GM18508 (cell line): ENCODE measurements at regions not wholly inside any gene's neighbourhood (a gene's known extent, or its start where the extent isn't known, plus 50 kb on each side); places are given as distances from the start of the nearest gene placed in this dataset.
"Not testable (repeated sequence)": the region's sequence is repeated elsewhere in the genome, so short reads cannot be mapped to it uniquely, and the experiment has no call there.

Experiments used
- ATAC-seq: cut with Tn5 transposase; IDR thresholded peaks from one replicate; pipeline ENCODE4 v1.9.1; 2021; ENCODE audit warnings: moderate number of reproducible peaks; ENCODE audit not compliant: insufficient read depth, unreplicated experiment

DNA sequence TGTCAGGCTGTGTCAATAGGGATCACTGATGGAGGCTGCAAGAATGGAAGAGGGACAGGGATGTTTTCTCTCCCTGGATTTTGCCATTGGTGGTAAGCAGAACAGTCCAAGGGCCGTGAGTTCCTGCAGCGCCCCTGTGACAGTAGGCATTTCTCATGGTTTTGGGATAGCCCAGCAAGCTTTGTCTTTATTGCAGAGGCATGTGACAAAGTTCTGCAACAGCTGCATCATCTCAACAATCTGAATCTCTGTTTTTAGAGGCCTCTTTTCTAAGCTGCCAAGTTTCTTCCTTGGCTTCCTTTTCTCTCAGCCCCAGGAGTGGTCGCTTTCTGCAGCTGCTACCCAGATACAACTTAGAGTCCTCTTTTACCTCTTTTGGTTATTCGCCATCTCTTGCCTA lies 95.7 kb upstream of the TSHZ3 start:
- no peak for ATAC-seq

DNA sequence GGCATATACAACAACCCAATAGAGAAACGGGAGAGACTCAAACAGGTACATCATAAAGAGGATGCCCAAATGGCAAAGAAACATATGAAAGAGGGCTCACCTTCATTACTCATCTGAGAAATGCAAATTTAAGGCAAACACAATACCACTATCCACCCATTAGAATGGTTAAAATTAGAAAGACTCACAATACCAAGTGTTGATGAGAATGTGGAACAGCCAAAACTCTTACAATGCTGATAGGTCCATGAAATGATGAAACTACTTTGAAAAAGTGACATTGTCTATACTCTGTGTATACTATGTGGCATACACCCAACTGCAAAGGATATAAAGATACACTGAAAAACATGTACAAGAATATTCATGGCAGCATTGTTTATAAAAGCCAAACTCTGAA lies 96.2 kb upstream of the TSHZ3 start:
- no peak for ATAC-seq

DNA sequence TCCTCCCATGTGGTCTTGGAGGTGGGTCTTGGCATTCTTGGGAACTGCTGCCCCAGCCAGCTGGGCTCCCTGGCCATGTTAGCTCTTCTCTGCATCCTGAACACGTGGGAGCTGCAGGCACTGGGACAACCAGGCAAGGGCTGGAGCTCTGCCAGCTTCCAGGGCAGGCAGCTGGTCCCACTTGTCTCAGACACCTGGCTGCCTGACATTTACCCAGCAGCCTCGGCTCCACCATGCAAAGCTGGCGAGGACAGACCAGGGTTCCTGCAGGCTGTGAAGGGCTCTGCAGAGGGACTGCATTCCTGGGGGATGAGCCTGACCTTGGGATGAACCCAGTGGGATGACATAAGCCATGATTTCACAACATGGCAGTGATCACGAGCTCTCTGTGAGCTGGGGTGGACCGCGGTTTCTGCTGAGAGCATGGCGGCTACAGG lies 99.0 kb upstream of the TSHZ3 start:
- no peak for ATAC-seq

DNA sequence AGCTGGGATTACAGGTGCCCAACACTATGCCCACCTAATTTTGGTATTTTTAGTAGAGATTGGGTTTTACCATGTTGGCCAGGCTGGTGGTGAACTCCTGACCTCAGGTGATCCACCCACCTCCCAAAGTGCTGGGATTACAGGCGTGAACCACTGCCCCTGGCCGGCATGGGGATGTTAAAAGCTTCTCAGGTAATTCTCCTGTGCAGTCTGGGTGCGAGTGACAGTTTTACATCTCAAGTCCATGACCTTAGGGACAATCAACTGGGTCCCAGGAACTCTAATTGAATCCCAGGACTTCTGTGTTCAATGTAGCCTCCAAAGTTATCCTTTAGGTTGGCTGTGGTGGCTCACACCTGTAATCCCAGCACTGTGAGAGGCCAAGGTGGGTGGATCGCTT lies 100.1 kb upstream of the TSHZ3 start:
- ATAC-seq = no peak

DNA sequence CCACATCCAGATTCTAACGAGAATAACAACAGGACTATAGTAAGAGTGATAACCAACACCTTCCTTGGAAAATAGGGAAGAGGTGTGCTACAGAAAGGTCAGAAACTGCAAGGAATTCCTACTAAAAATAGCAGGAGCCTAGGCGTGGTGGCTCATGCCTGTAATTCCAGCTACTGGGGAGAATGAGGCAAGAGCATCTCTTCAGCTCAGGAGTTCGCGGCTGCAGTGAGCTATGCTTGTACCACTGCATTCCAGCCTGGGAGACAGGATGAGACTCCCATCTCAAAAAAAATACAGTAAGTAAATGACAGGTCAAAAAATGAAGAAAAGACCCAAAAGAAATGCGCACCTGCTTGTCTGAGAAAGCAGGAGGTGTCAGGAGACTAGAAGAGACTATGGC lies 101.5 kb upstream of the TSHZ3 start:
- ATAC-seq = no peak

DNA sequence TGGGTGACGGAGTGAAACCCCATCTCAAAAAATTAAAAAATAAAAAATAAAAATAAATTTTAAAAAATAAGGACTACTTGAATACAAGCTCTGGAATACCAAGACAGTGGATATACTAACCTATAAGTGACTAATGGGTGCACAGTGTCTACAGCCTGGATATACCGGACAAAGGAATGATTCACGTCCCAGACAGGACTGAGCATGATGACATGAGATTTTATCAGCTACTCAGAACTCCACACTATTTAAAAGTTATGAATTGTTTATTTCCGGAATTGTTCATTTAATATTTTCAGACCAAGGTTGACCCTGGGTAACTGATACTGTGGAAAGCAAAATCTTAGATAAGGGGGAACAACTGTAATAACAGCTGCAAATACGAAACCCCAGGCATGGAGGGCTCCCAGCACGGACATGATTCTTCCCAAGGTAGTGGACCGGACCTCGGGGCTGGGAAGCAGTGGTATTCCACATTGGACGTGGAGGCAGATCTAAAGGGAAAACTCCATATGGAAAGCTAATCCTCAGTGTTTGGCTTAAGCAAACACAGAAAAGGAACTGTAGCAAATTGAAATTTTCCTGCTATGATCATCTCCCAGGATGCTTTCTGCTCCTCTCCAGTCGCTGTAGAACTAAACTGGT lies 102.6 kb upstream of the TSHZ3 start:
- ATAC-seq = no peak

DNA sequence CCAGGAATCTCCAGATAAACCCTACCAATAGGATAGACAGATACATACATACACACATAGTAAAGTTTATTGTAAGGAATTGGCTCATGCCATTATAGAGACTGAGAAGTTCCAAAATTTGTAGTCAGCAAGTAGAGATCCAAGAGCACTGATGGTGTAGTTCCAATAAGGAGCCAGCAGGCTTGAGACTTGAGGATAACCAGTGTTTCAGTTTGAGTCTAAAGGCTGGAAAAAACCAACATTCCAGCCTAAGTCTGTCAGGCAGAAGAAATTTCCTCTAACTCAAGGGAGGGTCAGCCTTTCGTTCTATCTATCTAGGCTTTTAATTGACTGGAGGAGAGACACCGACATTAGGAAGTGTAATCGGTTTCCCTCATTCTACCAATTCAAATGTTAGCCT lies 110.2 kb upstream of the TSHZ3 start:
- ATAC-seq = no peak

DNA sequence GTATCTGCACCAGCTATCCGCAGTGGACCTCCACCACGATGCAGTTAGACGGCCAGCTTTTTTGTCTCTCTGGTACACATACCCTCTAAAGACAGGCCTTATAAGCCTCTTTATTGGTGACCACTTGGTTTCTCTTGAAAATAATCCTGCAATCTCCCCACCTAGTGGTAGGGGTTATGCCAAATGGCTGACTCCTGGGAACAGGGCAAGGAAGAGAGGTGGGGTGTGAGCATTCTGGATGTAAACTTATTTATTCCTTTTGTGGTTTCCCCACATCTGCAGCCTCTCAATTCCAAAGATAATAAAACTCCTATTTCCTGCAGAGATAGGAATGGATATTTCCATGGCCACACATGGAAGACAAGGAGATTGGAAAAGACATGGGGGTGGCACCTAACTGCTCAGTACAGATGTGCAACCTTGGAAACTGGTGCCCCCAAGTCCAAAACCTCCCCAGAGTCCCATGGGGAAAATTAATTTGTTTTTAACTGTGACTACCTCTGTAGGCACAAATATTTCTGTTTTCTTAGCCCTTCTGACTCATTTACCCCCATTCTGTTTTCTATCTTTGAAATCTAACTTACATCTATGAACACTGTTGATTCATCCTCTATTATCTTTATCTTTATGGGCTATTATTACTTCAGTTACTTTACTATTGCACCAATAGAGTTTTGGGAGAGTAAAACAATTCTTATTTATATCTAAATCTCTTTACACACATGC lies 112.7 kb upstream of the TSHZ3 start:
- ATAC-seq = no peak

DNA sequence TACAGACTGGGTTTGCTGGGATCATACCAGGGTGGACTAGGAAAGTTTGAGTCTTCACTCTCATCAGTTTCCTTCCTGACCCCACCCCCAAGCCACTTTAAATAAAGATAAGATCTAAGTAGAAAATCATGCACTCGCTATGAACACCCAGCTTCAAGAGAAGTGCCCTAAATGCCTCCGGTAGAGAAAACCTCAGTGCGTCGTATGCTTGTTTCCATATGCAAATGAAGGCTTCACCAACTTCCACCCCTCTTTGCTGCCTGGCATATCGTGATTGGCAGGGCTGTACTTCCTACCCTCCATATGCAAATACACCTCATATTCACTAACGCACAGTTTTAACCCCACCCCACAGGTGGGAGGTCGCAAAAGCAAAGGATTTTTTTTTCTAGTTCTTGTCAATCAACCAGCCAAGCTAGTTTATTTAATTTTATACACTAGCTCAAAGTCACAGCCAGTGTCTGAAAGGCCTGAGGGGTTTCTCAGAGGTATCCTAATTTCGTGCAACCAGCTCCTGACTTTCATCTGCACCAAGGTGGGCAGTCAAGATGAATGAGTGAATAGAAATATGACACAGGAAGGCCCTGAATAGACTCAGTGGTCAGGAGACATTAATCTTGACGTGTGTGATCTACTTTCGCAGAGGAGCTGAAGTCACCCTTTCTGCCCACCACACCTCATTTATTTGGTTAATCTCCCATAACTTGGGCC lies 121.1 kb upstream of the TSHZ3 start:
- ATAC-seq = no peak

DNA sequence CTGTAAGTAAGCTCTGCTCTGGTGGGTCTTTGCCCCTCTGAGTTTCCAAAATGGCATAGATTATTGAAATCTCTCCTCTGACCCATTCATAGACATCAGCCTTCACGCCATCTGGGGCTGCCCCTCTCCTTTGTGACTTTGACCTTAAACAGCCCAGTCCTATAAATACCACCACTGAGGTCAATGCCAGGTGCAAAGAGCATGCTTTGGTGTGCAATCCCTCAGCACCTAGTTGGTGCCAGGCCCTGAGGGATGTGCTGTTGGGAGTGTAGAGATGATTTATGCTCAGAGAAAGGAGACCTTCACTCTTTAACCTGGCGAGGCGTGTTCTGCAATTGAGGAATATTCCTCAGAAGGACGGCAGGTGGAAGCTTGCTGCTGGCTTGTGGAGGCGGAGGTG lies 121.7 kb upstream of the TSHZ3 start:
- no peak for ATAC-seq

DNA sequence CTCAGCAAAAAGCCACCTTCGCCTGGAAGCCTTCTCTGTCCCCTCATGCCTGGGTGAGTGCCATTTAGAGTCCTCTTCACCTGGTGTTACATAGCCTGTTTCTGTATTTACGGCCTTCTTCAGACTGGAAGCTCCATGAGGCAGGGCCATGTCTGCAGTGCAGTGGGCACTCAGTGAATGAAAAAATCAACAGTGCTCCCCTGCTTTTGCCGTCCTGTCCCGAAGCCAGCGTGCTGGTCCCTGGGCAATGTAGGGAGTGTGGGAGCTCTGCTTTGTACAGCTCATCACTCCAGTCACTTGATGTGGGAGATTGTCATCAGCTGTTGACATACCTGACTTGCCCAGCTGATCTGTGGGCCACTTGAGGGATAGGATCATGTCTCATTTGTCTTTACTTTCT lies 129.0 kb upstream of the TSHZ3 start:
- no peak for ATAC-seq

DNA sequence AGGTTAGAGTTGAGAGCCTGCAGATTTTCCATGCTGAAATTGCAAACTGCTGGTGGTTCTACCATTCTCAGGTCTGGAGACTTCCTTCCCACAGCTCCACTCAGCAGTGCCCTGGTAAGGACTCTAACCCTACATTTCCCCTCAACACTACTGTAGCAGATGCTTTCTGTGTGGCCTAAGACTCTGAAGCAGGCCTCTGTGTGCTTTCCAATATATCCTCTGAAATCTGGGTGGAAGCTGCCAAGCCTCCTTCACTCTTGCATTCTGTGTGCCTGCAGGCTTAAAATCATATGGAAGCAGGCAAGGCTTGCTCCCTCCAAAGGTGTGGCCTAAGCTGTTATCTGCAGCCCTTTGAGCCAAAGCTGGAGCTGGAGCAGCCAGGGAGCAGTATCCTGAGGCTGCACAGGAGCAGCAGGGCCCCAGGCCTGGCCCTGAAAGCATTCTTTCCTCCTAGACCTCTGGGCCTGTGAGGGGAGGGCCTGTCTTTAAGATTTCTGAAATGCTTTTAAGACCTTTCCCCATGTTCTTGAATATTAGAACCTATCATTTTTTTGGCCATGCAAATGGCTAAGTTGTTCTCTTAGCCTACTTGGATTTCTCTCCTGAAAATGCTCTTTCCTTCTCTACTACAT lies 134.1 kb upstream of the TSHZ3 start:
- no peak for ATAC-seq

DNA sequence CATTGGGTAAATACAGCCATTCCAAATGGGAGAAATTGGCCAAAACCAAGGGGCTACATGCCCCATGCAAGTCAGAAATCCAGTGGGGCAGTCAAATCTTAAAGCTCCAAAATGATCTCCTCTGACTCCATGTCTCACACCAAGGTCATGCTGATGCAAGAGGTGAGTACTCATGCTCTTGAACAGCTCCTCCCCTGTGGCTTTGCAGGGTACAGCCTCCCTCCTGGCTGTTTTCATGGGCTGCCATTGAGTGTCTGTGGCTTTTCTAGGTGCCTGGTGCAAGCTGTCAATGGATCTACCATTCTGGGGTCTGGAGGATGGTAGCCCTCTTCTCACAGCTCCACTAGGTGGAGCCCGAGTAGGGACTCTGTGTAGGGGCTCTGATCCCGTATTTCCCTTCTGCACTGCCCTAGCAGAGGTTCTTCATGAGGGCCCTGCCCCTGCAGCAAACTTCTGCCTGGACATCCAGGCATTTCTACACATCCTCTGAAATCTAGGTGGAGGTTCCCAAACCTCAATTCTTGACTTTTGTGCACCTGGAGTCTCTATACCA lies 135.7 kb upstream of the TSHZ3 start:
- ATAC-seq = not testable (repeated sequence)

DNA sequence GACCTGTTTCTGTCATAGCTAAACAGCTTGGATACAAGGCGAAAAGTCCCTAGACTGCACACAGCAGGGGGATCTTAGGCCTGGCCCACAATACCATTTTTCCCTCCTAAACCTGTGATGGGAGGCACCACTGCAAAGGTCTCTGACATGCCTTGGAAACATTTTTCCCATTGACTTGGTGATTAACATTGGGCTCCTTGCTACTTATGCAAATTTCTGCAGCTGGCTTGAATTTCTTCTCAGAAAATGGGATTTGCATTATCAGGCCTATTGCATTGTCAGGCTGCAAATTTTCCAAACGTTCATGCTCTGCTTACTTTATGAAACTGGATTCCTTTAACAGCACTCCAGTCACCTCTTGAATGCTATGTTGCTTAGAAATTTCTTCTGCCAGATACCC lies 136.2 kb upstream of the TSHZ3 start:
- no peak for ATAC-seq

DNA sequence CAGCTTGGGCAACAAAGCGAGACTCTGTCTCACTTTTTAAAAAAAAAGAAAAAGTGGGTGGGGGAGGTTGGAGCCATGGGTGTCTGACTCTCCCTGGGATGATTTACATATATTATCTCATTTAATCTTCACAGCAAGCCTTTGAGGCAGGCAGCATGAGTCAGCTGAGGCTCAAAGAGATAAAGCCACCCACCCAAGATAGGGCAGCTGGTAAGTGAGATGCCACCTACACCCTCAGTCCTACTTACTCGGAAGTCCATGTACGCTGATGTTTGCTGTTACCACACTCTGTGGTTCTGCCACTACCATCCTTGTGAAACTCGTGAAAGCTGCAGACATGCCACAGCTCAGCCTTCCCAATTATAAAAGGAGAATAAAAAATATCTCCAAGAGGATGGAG lies 142.0 kb upstream of the TSHZ3 start:
- ATAC-seq = no peak

DNA sequence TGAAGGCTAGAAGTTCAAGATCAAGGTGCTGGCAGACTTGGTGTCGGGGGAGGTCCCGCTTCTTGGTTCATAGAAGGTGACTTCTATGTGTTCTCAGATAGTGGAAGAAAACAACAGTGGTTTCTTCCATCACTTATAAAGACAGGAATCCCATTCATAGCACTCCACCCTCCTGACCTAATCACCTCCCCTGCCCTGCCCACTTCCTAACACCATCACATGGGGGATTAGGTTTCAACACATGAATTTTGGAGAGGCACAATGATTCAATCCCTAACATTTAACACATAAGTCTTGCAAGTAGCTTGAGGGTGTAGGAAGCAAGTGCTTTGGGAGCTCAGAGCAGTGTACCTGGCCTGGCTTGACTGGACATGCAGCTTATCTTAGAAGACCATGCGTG lies 142.8 kb upstream of the TSHZ3 start:
- ATAC-seq = no peak

DNA sequence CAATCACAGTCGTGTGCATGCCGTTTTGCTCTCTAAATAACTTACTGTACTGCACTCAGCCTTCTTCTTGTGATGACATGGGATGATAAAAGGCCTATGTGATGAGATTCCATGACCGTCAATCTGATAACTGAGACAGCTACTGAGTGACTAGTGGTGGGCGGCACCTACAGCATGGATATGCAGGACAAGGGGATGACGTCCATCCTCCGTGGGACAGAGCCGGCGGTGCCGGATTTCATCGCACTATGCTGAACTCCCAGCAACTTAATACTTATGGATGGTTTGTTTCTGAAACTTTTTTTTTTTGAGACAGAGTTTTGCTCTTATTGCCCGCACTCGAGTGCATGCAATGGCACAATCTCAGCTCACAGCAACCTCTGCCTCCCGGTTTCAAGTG lies 146.8 kb upstream of the TSHZ3 start:
- no peak for ATAC-seq

DNA sequence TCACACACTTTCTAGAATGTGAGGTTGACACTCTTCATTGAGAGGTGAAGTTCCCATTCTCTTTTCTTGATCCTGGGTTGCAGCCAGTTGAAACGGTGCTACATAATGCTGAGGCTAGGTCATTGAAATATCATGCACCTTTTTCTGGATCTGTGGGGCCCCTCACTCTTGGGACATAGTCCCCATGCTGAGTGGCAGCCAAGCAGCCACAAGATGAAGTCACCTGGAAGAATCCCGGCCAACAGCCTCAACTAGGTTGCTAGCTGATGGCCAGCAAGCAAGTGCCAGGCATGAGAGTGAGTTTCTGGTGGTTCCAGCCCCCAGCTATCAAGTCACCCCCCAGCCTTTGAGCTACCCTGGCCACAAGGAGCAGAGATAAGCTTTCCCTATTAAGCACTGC lies 148.5 kb upstream of the TSHZ3 start:
- ATAC-seq = no peak

DNA sequence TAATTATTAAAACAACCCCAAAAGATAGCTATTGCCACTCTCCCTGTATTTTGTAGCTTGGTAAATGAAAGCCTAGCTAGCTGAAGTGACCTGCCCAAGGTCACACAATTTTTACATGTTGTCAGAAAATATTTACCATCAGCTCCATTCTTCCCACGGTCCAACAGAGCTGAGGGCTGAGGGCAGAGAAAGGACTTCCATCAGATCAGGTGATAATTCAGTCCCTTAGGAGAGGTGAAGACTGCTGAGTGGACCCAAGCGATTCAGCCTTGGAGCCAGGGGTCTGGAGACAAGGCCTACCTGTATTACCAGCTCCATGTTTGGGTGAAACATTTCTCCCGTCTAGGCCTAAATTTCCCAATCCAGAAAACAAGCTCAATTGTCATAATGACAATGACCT lies 149.5 kb upstream of the TSHZ3 start:
- no peak for ATAC-seq

DNA sequence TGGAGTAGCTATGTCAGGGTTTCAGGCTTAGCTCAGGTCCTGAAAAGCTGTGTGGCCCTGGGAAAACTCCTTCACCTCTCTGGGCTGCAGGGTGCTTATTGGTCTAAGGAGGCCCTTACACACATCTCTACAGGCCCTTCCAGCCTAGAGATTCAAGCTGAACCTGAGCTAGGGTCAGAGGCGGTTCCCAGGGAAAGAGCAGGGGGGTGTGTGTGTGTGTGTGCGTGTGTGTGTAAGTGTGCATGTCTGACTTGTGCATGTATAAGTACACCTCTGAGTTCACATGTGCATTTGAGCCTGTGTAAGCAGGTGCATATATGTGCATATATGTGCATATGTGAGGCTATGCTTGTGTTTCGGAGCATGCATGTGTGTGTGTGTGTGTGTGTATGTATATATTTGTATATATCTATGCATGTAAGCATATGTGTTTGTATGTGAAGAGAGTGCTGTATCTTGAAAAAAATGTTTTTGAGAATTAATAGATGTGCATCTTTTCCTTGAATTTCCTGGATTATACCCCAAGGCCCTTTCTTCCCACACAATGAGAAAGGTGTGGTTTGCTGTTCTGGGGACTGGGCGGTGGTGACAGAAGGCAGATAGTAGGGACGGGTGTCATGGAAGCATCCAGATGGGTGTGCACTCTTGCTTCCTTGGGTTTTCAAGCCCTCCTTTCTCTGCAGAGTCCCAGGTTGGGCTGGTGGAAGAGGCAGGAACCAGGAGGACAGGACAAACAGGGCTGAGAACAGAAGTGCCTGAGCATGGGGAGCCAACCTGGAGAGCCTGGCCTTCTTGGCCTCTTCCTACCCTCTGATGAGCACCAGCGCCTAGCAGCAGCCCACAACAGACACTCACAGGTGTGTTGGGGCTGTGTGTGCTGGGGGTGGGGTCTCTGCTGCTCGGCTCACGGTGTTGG lies 150.3 kb upstream of the TSHZ3 start:
- ATAC-seq = no peak
